Thyroid gland (tissue), 4 donors: ENCODE measurements at regions not wholly inside any gene's neighbourhood (a gene's known extent, or its start where the extent isn't known, plus 50 kb on each side); places are given as distances from the start of the nearest gene placed in this dataset.

ENCODE experiments used
- DNase-seq, 2 donors: peaks; one replicate each; pipeline ENCODE4 v3.0.0-alpha.2; 2019
- H3K27ac ChIP-seq, 3 donors: fragments of 200-600 bp; sonication (generic); 1 replicate in 2 of 3; 2 replicates in 1 of 3; pipeline ENCODE4 v1.5.1; 2016 to 2019; ENCODE audit warnings: mild to moderate bottlenecking in 1 of 3, moderate library complexity in 1 of 3
- H3K27me3 ChIP-seq: fragments of 200-600 bp; sonication (generic); one replicate; pipeline ENCODE4 v1.5.1; 2019
- H3K36me3 ChIP-seq, 2 donors: fragments of 200-600 bp; sonication (generic); one replicate each; pipeline ENCODE4 v1.5.1; 2016 to 2019
- H3K4me1 ChIP-seq, 2 donors: fragments of 200-600 bp; sonication (generic); one replicate each; pipeline ENCODE4 v1.5.1; 2017 to 2019
- H3K4me3 ChIP-seq, 3 donors: fragments of 200-600 bp; sonication (generic); replicated peaks in 1 of 3; 1 replicate in 2 of 3; 2 replicates in 1 of 3; pipeline ENCODE4 v1.5.1; 2016; ENCODE audit warnings: mild to moderate bottlenecking in 1 of 3
- H3K9me3 ChIP-seq: fragments of 200-600 bp; sonication (generic); one replicate; pipeline ENCODE4 v1.5.1; 2017
- CTCF ChIP-seq, 6 experiments: fragments of 200-600 bp in 3 of 6; fragments of 450-650 bp in 3 of 6; sonication (generic) in 3 of 6; IDR thresholded peaks; one replicate each; pipeline ENCODE4 v1.5.1; 2016 to 2019; ENCODE audit warnings: antibody characterized with exemption in 6 of 6, mild to moderate bottlenecking in 2 of 6, inconsistent platforms in 1 of 6, moderate library complexity in 1 of 6
- POLR2A ChIP-seq, 2 donors: fragments of 450-650 bp; IDR thresholded peaks; one replicate each; pipeline ENCODE4 v1.6.1; 2017; ENCODE audit warnings: antibody characterized with exemption in 2 of 2, mild to moderate bottlenecking in 2 of 2, moderate library complexity in 1 of 2
- WGBS, 2 donors: methylation state at CpG; one replicate each; pipeline ENCODE4 v1.1.5; 2017; 5-methylcytosine and 5-hydroxymethylcytosine counted together
- intact Hi-C: fragments of 100-400 bp; cut with DNase I; formaldehyde crosslinking; loops from one replicate; pipeline ENCODE4 v1.15.1; 2023

DNA sequence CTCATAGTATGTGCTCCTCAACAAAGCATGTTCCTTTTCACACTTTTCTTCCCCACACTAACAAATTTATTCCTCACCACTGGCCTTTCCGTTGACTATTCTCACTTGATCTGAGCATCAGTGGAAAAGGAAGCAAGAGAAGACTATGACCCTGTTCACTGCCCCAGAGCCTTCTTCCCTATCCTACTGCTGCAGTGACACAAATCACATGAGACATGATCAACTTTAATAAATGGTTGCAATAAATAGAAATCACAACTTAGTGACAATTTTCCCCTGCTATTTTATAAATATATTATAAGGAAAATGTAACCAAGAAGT, 438.7 kb upstream of the SOX9 start:
- Histone ChIP-seq H3K9me3 (no peaks in the 10 kb centered on the region), H3K27ac (no peak overlapping the region), H3K4me3 (no peak overlapping the region), H3K36me3 (no peaks in the 10 kb centered on the region), H3K4me1 (no peaks in the 10 kb centered on the region), H3K27me3 (no peaks in the 10 kb centered on the region)
- intact Hi-C loops: no loop called here
- WGBS, 2 donors: 88 to 96% methylated on average over 1 of the region's 1 CpG
- no peak for DNase-seq
- no peak for TF ChIP-seq CTCF (IDR thresholded peaks at IDR 0.05)
- no peak for TF ChIP-seq POLR2A (IDR thresholded peaks at IDR 0.05)

DNA sequence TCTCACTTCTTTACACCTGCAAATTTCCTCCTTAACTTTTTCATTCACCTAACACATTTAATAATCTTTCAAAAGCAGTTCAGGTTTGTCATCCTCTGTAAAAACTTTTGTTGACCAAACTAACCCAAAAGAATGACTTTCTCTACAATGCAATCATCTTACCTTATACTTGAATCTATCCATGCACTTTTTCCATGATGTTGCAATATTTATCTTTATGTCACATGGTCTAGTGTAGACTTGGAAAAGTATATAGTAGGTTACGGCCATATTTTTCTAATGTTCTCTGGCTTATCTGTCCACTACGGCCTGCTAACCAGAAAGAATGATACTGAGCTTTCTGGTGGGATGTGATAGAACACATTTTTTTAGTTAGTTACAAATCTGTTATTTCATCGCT, 431.0 kb upstream of the SOX9 start:
- WGBS, 2 donors: 95 to 96% methylated on average over 3 of the region's 3 CpGs
- no peak overlapping the region for H3K4me3 ChIP-seq
- no peaks in the 10 kb centered on the region for H3K36me3 ChIP-seq
- H3K4me1 ChIP-seq: no peaks in the 10 kb centered on the region
- TF ChIP-seq POLR2A (IDR thresholded peaks at IDR 0.05): no peak
- TF ChIP-seq CTCF (IDR thresholded peaks at IDR 0.05): no peak
- no peaks in the 10 kb centered on the region for H3K9me3 ChIP-seq
- intact Hi-C loops: no loop called here
- no peaks in the 10 kb centered on the region for H3K27me3 ChIP-seq
- no peak overlapping the region for H3K27ac ChIP-seq
- no peak for DNase-seq

- Histone ChIP-seq H3K27me3 (no peaks in the 10 kb centered on the region), H3K4me3 (no peak overlapping the region), H3K4me1 (no peaks in the 10 kb centered on the region), H3K27ac (no peak overlapping the region), H3K9me3 (no peaks in the 10 kb centered on the region), H3K36me3 (no peaks in the 10 kb centered on the region)
- intact Hi-C loops: no loop called here
- TF ChIP-seq CTCF (IDR thresholded peaks at IDR 0.05) (no peak), POLR2A (IDR thresholded peaks at IDR 0.05) (no peak)
- no peak for DNase-seq
Observed at GRCh38 chr17:71699907-71700306, 420.9 kb upstream of the SOX9 start.

DNA sequence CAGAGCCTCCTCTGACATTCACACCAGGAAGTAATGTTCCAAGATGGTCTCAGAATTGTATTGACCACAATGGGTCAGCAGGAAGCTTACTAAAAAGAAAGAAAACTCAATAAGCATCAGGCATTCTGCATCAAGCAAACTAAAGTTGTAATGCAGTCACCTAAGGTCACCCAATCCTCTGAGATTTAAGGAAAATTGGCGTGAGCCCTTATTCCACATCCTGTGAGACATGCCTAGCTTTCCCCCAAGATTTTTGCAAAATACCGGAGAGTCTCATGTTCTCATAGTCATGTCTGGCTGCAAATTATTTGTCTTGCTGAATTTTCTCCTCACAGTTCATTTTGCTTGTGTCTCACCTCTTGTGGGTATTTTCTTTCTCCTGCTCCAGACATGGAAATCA, 417.1 kb upstream of the SOX9 start:
- no peaks in the 10 kb centered on the region for H3K27me3 ChIP-seq
- H3K36me3 ChIP-seq: no peaks in the 10 kb centered on the region
- H3K9me3 ChIP-seq: no peaks in the 10 kb centered on the region
- no peak for DNase-seq
- WGBS, 2 donors: 77 to 83% methylated on average over 2 of the region's 2 CpGs
- no peak for TF ChIP-seq POLR2A (IDR thresholded peaks at IDR 0.05)
- TF ChIP-seq CTCF (IDR thresholded peaks at IDR 0.05): no peak
- no peaks in the 10 kb centered on the region for H3K4me1 ChIP-seq
- intact Hi-C loops: no loop called here
- H3K4me3 ChIP-seq: no peak overlapping the region
- no peak overlapping the region for H3K27ac ChIP-seq

DNA sequence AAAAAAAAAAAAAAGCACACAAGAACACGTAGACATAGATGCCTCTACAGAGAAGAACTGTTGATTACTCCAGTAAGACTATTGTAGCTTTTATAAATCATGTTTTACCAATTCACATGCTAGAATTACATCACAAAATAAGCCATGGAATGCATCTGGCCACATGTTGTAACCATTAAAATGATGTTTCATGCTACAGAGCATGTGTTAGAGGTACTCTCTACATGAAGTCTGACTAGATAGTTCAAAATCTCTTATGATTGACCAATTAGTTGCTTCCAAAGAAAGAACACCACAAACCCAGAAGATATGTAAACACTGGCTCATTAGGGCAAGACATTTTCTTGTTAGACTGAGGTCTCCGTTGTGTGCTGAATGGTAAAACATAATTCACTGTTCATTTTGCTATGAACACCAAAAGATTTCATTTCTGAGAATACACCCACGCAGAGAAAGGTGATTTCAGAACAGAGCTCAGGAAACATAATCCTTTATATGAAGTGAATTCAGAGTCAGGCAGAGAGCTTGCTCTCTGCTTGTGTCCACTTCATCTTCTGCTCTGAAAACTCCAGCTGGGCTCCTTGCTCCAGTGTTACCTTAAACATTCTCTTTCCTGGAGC, 411.4 kb upstream of the SOX9 start:
- WGBS, 2 donors: 74 to 78% methylated on average over 3 of the region's 3 CpGs
- no peak overlapping the region for H3K27ac ChIP-seq
- TF ChIP-seq POLR2A (IDR thresholded peaks at IDR 0.05): no peak
- no peak for TF ChIP-seq CTCF (IDR thresholded peaks at IDR 0.05)
- no peaks in the 10 kb centered on the region for H3K4me1 ChIP-seq
- no peaks in the 10 kb centered on the region for H3K9me3 ChIP-seq
- intact Hi-C loops: no loop called here
- no peaks in the 10 kb centered on the region for H3K36me3 ChIP-seq
- H3K27me3 ChIP-seq: no peaks in the 10 kb centered on the region
- H3K4me3 ChIP-seq: no peak overlapping the region
- DNase-seq: no peak
